ENCODE measurements at regions not wholly inside any gene's neighbourhood (a gene's known extent, or its start where the extent isn't known, plus 50 kb on each side); places are given as distances from the start of the nearest gene placed in this dataset.

DNA sequence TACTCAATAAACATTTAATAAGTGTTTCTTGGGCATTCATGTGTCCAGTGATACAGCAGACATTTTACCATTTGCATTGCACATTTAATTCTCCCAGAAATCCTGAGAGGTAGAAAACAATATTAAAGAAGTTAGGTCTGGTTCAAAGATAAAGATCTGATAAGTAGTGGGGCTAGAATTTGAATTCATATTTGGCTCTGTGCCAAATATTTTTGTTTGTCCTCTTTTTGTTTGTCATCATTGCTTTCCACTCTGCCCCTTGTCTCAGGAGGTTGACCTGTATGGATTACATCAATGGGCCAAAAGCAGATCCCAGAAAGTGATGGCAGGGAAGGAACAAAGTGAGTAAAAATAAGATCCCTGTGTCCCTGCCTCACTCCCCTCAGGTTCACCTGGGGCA, 441.9 kb upstream of the PKDCC start:
- DNase-seq, result no peak

DNA sequence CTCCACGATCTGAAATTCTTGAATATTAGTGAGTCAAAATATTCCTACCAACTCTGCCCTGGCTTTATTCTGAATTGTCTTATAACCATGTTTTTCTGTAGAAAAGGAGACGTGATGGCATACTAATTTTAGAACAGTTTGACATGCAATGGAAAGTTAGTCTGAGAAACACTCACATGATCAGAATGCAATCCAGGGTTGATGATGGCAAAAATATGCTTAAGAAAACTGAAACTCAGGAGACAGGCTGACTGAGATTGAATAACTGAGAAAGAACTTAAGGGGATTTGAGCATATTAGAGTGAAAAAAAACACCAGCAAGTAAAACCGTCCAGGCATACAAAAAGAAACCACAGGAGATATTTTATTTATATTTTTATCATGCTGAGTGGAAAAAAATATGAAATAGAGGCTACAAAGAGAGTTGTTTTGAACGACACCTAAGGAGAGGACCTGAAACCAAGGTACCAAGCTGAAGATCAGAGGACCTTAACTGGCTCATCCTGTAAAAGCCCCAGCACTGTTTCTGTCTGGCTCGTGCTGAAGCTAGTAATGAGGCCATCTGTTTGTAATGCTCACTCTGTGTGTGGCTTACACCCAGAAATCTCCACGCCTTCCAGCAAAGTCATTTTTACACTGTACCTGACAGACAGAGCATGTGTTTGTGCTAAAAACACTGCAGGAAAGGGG, 437.2 kb upstream of the PKDCC start:
- DNase-seq, result no peak

DNA sequence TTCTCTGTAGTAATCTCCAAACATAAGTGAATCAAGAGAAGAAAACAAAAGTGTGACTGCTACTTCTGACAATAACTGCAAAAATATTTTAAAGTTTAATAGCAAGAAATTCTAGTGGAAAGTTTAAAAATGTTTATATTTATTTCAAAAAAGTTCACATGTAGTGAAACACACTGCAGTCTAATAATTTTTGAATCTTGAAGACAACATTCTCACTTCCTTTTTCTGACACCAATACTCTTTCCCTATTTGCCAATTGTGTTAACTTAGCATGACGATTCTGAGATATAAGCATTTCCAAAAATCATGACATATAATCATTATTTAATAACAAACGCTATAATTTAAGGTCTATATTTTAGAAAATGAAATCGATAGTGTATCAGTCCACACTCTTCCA, 429.1 kb upstream of the PKDCC start:
- no peak for DNase-seq

DNA sequence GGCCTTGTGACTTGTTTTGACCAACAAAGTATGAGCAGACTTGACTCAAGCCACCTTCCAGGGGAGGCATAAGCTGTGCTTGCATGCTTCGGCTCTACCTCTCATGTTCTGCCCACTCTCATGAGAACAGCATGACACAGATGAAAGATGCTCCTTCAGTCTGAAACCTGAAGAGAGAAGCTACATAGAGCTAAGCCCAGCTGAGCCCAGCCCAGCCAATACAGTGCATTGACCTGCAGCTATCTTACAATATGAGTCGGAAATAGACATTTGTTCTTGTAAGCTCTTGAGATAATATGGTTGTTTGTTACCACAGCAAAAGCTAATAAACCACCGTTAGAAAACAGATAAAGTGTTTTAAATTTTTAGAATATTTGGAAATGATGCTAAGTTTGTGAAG, 426.7 kb upstream of the PKDCC start:
- DNase-seq, result no peak

DNA sequence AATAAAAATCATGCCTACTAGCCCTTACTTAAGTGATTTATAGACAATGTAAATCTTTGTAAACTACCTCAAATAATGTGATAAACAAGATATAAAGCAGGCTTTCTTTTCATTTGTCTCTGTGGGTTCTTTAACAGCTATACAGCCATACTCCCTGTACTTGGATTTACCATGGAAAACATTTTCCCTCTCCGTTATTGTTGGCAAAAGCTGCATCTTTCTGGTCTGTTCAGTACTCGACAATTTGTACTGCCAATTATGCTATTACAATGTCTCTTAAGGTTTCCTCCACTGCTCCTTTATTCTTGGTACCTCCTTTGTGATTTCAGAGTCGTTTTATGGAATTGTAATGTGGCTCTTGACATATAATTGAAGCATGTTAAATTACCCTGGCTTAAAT, 426.3 kb upstream of the PKDCC start:
- no peak for DNase-seq

DNA sequence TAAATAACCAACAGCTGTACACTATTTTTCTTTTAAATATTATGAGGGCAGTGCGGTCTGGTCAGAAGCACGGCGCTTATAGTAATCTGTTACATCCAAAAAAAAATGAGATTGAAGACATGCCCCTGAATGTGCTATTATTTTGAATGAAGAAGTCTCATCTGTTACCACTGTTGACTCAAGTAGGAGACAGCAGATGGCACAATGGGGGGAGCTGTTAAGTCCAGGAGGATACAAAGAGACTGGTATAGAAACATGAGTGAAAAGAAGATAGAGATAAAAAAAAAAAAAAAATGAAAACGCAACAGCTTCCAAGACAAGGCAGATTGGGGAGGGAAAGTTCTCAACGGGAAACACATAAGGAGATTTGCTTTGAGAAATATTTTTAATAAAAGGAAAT, 425.5 kb upstream of the PKDCC start:
- DNase-seq, result no peak

DNA sequence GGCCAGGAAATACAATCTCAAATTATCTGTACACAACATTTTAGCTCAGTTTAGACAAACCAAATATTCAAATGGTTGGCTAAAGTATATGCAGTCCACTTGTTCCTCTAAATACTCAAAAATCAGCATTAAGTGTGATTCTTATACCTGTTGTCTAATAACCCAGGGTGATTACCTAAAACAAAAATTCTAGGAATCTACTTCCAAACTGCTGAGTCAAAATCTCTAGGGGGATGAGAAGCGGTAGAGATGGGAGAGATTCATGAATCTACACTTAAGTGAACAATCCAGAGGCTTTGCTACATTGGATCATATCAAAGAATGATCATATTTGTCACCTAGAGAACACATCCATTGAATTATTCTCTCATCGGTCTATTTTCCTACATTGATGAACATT, 420.9 kb upstream of the PKDCC start:
- DNase-seq, result no peak

DNA sequence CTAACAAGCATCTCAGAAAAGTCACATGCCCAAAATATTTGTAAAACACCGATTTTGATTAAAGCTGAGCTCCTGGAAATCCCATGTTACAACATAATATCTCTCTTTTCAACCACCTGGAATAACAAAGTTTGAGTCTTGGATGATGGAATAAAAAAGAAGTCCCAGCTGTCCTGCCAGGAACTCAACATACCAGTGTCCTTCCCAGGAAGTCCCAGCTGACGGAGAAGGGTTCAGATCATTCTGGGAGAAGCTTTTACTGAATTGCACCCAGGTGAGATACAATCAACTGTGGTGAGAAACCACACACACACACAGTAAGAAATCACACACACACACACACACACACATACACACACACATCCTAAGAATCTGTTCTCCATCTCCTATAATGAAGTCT, 413.1 kb upstream of the PKDCC start:
- DNase-seq, result no peak

DNA sequence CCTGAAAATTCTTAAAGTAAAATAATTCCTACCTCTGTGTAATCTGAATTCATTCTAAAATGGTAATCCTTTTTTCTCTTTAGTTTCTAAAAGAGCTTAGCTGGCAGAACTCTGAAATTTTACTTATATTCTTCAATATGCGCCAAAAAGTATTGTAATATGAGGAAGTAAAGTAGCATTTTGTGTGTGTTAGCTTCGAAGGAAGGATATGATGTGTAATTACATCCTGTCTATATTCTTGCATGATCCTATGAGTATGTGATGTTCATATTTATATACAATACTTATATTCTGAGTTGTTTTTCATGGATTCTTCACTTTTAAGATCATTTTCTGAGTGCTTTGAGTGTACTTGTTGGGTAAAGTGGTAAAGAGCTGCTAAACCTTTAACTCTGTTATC, 402.9 kb upstream of the PKDCC start:
- DNase-seq, result no peak

DNA sequence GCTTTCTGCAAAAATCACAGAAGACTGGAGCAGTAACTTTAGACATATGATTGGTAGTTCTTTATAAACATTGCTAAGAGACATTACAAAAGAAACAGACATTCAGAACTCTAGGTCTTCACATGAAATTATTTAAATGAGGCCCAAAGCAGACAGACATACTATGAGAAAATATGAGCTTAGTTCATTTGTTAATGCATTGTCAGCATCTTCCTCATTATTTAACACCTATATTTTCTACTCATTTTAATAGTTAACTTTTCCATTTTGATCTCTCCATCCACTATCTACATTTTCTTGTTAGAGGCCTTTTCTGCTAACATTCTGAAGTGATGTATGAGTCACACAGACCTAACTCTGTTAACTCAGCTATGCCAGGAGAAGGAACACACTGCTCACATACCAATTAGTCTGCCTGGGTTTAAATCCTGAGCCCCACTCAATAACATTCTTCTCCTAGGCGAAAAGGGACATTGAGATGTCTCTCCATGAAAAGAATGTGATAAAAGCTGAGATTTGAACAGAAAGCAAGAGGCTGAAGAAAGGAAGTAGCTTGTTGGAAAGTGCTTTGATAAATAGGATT, 400.3 kb upstream of the PKDCC start:
- no peak for DNase-seq

DNA sequence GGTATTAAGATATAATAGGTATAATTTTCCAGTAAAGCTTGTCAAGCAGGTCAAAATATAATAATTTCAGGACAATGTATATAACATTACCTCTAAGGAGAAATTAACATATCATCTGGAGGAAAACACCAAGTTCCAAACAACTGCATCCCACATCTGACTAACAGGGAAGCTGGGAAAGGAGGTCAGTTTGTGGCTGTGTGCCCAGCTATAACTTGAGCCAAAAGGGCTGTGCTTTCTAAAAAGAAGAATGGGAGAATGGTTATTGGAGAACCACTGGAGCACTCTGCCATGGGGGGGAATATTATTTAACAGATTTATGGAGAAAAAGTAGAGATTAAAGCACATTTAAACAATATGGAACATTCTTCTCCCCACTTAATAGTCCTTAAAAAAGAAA, 390.6 kb upstream of the PKDCC start:
- DNase-seq, result no peak

DNA sequence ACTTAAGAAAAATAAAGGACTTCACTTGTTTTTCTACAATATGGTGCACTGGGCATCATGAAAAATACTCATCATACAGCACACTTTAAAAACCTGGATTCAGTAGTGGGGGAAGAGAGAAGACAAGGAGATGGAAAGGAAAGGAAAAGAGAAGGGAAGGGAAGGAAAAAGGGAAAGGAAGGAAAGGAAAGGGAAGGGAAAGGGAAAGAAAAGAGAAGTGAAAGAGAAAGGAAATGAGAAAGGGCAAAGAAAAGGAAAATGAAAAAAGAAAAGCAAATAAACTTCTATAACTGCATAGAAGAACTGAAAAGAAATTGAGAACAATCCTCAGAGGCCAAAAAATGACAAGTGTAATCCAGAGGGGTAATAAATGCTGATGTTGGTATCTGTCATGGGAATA, 388.1 kb upstream of the PKDCC start:
- DNase-seq, result no peak

DNA sequence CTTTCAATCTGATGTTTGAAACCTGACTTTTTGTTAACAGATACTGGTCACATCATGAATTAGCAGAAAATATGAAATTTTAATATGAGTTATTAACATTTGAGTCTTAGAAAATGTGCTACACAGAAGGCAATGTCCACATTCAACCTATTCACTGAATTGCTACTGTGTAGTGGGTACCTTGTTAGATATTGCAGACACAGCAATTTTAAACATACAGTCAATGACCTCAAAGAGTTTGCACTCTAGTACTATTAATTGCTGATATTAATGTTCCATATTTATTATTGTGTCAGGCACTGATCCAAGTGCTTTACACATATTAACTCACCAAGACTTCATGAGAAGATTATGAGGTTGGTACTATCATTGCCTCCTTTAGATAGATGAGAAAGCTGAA, 385.4 kb upstream of the PKDCC start:
- no peak for DNase-seq

DNA sequence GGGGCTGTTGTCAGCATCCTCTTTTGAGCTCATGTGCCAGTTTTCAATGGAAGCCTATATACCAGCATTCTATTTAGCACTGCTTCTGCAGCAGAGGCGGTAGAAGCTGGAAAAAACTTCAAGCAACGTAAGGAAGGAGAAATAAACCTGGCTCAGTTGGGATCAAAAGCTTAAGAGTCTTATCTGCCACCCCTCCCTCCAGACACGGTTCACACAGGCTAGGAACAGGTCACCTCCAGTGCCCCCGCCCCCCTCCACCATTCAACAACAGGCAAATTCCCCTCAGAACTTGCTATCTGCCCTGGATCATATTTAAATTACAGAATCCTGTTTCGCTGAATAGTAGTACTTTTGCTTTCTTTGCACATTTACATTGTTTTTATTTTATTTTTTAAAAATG, 384.8 kb upstream of the PKDCC start:
- no peak for DNase-seq

DNA sequence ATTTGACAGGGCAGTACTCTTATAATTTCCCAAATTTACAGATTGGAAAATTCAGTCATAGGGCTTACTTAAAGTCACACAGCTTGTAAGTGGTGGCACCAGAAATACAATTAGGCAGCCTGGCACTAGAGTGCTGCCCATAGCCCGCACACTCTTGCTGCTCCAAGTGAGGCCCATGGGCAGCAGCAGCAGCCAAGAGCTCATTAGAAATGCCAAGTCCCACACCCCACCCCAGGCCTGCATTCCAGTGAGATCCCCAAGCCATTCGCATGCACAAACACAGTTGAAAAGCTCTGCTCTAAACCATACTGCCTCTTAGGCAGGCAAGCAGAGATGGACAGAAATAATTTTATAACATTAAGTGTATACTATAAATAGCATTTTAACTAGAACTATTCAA, 379.3 kb upstream of the PKDCC start:
- DNase-seq, result no peak

DNA sequence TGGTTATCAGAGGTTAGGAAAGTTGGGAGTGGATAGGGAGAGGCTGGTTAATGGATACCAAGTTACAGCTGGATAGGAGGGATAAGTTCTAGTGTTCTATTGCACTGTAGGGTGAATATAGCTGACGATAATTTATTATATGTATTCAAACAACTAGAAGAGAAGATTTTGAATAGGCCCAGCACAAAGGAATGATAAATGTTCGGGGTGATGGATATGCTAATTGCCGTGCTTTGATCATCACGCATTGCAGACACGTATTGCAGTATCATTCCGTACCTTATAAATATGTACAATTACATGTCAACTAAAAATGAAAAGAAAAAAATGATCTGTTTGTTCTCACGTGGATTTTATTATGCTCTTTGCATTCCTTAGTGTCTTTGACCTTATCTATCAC, 369.2 kb upstream of the PKDCC start:
- no peak for DNase-seq

DNA sequence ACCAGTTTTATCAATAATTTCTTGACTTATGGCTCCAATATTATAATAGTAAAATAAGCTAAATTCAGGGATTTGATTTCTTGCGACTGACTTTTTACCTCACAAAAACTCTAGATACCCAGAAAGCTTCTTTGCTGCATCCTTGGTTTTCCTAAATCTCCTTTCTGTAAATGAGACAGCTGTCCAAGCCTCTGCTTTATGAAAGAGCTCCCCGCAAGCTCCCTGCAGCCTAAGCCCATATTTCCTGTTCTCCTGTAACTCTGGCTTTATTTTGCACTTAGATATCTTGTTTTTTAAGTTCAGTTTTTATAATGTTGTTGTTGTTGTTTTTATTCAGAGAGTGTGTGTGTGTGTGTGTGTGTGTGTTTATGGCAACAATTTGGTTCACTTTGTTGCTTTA, 361.7 kb upstream of the PKDCC start:
- DNase-seq, result no peak

DNA sequence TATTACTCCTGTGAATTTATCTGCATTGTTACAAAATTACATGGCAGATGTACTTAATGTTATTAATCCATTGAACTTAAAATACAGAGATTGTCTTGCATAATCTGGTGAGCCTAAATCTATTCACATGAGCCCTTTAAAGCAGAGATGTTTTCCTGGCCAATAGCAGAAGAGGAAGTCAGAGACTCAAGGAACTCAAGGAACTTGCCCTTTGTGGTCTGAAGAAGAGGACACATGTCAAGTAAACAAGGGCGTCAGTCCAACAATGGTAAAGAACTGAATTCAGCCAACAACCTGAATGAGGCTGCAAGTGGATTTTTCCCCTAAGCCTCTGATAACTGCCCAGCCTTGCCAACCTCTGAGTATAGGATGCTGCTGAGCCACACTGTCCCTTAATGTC, 356.3 kb upstream of the PKDCC start:
- no peak for DNase-seq

DNA sequence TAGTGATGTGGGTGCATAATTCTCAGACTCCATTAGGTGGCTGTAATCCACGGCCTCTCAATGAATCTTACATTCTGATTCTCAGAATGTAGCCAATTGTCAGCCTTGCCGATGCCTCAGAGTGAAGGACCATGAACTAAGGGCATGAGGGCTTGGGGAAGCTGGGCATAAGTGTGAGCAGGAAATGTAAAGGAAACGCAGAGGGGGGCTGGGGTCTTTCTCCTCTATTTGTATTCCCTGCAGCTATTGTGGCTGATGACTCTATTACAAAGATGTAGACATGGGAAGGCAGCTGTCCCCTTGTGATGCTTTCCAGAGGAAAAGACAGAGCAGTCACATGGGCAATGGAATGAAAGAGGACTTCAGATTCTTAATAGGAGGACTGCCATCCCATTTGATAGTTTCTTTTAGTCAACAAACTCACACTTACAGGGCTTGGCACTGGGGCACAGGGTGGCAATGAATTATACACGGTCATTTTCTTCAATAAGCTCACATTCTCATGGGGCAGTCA, 353.2 kb upstream of the PKDCC start:
- no peak for DNase-seq

DNA sequence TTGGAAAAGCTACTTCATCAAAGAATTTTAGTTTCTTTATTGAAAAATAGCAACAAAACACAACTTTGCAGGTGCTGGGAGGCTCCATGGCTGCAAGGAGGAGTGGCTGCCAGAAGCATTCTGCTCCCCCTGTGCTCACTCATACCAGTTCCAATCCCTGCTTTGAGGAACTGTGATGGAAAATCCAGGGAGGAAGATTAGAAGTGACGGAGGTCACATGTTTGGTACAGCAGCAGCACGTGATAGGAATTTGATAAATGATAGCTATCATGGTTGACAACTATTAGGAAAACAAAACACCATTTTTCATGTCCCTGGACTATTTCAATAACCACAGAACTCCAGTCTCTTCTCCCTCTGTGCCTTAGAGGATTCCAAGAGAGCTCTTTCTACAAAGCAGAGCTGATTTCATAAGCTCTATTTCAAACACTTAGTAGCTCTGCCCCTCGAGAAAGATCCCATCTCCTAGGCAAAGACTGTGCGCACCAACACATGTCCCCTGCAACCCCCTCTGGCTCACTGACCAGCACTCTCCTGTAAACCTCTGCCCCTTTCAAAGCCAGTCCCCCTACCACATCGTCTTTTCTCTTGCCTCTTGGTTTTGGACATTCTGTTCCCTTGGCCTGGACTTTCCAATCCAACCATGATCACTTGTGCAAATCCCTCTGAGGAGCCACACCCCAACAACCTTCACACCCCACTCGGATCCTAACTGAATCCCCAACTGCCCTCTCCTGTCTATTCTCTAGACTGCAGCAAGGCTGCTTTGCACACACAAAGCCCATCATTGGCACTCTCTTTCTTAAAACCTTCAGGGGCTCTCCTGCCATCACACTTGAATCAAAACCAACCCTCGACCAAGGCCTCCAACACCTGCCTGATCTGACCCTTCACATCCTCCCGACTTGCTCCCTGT, 352.4 kb upstream of the PKDCC start:
- DNase-seq, result no peak

DNA sequence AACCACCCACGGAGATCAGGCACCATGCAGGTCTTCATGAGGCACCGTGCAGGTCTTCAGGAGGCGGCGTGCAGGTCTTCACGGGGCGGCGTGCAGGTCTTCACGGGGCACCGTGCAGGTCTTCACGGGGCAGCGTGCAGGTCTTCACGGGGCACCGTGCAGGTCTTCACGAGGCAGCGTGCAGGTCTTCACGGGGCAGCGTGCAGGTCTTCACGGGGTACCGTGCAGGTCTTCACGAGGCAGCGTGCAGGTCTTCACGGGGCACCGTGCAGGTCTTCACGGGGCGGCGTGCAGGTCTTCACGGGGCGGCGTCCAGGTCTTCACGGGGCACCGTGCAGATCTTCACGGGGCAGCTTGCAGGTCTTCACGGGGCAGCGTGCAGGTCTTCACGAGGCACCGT, 350.4 kb upstream of the PKDCC start:
- no peak for DNase-seq

DNA sequence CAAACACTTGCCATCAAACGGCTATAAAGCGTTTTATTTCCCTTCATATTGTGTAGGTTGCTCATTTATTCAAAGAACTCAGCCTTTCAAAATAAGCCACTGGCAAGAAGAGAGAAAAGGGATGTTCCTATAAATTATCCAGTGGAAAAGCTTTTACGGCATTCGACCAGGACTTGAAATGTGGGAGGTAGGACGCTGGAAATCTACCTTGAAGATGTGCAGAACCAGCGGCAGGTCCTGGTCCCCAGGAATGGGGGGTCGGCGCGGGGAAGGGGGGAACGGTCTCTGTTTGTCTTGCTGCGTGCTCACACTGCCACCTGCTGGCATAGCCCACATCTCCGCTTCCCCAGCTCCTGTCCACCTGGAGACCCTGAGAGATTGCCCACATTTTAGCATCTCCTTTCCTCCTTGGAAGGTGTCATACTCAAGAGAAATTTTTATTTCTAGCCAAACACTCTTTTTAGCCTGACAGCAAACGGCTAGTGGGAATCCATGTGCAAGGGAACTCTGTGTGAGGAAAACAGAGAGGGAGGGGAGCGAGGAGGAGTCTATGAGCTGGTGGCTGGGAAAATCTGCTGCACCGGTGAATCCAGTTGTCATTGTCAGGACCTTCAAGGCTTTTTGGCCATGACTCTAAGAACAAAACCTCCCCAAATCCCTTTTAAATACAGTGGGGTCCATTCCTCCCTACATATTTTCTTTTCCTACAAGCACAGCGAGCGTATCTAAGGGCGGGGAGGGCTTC, 349.0 kb upstream of the PKDCC start:
- DNase-seq, result no peak

DNA sequence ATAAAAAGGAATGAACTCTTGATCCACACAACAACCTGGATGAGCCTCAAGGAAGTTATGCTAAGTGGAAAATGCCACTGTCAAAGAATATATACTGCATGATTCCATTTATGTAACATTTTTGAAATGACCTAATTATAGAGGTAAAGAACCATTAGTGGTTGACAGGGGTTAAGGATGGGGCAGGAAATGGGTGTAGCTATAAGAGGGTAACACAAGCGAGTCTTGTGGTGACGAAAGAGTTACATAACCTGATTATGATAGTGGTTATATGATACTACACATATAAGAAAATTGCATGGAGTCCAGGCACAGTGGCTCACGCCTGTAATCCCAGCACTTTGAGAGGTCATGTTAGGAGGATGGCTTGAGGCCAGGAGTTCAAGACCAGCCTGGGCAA, 346.6 kb upstream of the PKDCC start:
- DNase-seq, result no peak
